SK-N-SH treated with all-trans-retinoic acid at 6 μM for 48 hours (cell line): ENCODE measurements at regions not wholly inside any gene's neighbourhood (a gene's known extent, or its start where the extent isn't known, plus 50 kb on each side); places are given as distances from the start of the nearest gene placed in this dataset.

Experiments
- ATAC-seq: fragments of 200-7000 bp; cut with Tn5 transposase; 3 replicates; pipeline ENCODE4 v1.9.1; 2020; ENCODE audit warnings: mild to moderate bottlenecking, moderate library complexity
- ARNTL ChIP-seq: fragments of 450-650 bp; formaldehyde crosslinking; IDR thresholded peaks from 2 replicates; pipeline ENCODE4 v1.5.0; 2020; ENCODE audit warnings: low read depth, mild to moderate bottlenecking, moderate library complexity, borderline replicate concordance
- BACH2 ChIP-seq: fragments of 250-450 bp; sonication (Bioruptor Pico); IDR thresholded peaks from 2 replicates; pipeline ENCODE4 v1.9.0; 2021; ENCODE audit warnings: mild to moderate bottlenecking, borderline replicate concordance
- CREB5 ChIP-seq: fragments of 250-450 bp; sonication (Bioruptor Pico); IDR thresholded peaks from 2 replicates; pipeline ENCODE4 v1.5.1; 2020; ENCODE audit warnings: low read depth, mild to moderate bottlenecking, moderate library complexity
- CSDC2 ChIP-seq: fragments of 250-450 bp; sonication (Bioruptor Pico); IDR thresholded peaks from 2 replicates; pipeline ENCODE4 v1.5.0; 2020; ENCODE audit warnings: mild to moderate bottlenecking, moderate library complexity
- ESRRG ChIP-seq: fragments of 250-450 bp; sonication (Bioruptor Pico); IDR thresholded peaks from 2 replicates; pipeline ENCODE4 v1.6.1; 2021; ENCODE audit warnings: mild to moderate bottlenecking
- ISL1 ChIP-seq: fragments of 250-450 bp; sonication (Bioruptor Pico); IDR thresholded peaks from 2 replicates; pipeline ENCODE4 v2.1.2; 2022; ENCODE audit warnings: mild to moderate bottlenecking, moderate library complexity
- OSR1 ChIP-seq: fragments of 250-450 bp; sonication (Bioruptor Pico); IDR thresholded peaks from 2 replicates; pipeline ENCODE4 v1.8.0; 2022; ENCODE audit warnings: moderate library complexity, mild to moderate bottlenecking, inconsistent platforms
- PPARA ChIP-seq: fragments of 250-450 bp; sonication (Bioruptor Pico); IDR thresholded peaks from 2 replicates; pipeline ENCODE4 v1.5.0; 2020; ENCODE audit warnings: mild to moderate bottlenecking, borderline replicate concordance
- RARB ChIP-seq: fragments of 250-450 bp; sonication (Bioruptor Pico); IDR thresholded peaks from 2 replicates; pipeline ENCODE4 v1.8.0; 2021; ENCODE audit warnings: mild to moderate bottlenecking, moderate library complexity
- SNAI2 ChIP-seq: fragments of 250-450 bp; sonication (Bioruptor Pico); IDR thresholded peaks from 2 replicates; pipeline ENCODE4 v1.5.0; 2020; ENCODE audit warnings: mild to moderate bottlenecking, moderate library complexity
- TCF4 ChIP-seq: fragments of 250-450 bp; sonication (Bioruptor Pico); IDR thresholded peaks from 2 replicates; pipeline ENCODE4 v1.8.0; 2021; ENCODE audit warnings: mild to moderate bottlenecking, moderate library complexity, borderline replicate concordance
- TOX ChIP-seq: fragments of 250-450 bp; sonication (Bioruptor Pico); IDR thresholded peaks from 2 replicates; pipeline ENCODE4 v1.8.0; 2021; ENCODE audit warnings: mild to moderate bottlenecking, moderate library complexity, borderline replicate concordance
- ZC3H10 ChIP-seq: fragments of 250-450 bp; sonication (Bioruptor Pico); IDR thresholded peaks from 2 replicates; pipeline ENCODE4 v1.5.1; 2021; ENCODE audit warnings: mild to moderate bottlenecking, moderate library complexity
- ZFP3 ChIP-seq: fragments of 250-450 bp; sonication (Bioruptor Pico); IDR thresholded peaks from 2 replicates; pipeline ENCODE4 v1.5.0; 2020; ENCODE audit warnings: mild to moderate bottlenecking, moderate library complexity
- ZFP30 ChIP-seq: fragments of 450-650 bp; formaldehyde crosslinking; IDR thresholded peaks from 2 replicates; pipeline ENCODE4 v1.5.0; 2022; ENCODE audit warnings: mild to moderate bottlenecking, moderate library complexity
- ZNF565 ChIP-seq: fragments of 450-650 bp; formaldehyde crosslinking; conservative IDR thresholded peaks from 2 replicates; pipeline ENCODE4 v1.5.0; 2020; ENCODE audit warnings: low read depth, mild to moderate bottlenecking, moderate library complexity
- ZNF70 ChIP-seq: fragments of 450-650 bp; formaldehyde crosslinking; IDR thresholded peaks from 2 replicates; pipeline ENCODE4 v1.5.0; 2020; ENCODE audit warnings: mild to moderate bottlenecking, moderate library complexity
- ZNF8 ChIP-seq: fragments of 450-650 bp; formaldehyde crosslinking; IDR thresholded peaks from 2 replicates; pipeline ENCODE4 v1.5.0; 2020; ENCODE audit warnings: mild to moderate bottlenecking, moderate library complexity
- TF ChIP-seq, protein P1 (sequence below): fragments of 250-450 bp; sonication (Bioruptor Pico); IDR thresholded peaks from 2 replicates; pipeline ENCODE4 v1.5.1; 2021; ENCODE audit warnings: mild to moderate bottlenecking, moderate library complexity
- TF ChIP-seq, protein P2 (sequence below): fragments of 250-450 bp; sonication (Bioruptor Pico); IDR thresholded peaks from 2 replicates; pipeline ENCODE4 v1.8.0; 2021; ENCODE audit warnings: low read depth, mild to moderate bottlenecking, moderate library complexity, borderline replicate concordance
- TF ChIP-seq, protein P3 (sequence below): fragments of 250-450 bp; sonication (Bioruptor Pico); IDR thresholded peaks from 2 replicates; pipeline ENCODE4 v1.5.0; 2020; ENCODE audit warnings: mild to moderate bottlenecking, moderate library complexity
- TF ChIP-seq, protein P4 (sequence below): fragments of 250-450 bp; sonication (Bioruptor Pico); IDR thresholded peaks from 2 replicates; pipeline ENCODE4 v1.8.0; 2020; ENCODE audit warnings: mild to moderate bottlenecking, moderate library complexity, borderline replicate concordance

DNA sequence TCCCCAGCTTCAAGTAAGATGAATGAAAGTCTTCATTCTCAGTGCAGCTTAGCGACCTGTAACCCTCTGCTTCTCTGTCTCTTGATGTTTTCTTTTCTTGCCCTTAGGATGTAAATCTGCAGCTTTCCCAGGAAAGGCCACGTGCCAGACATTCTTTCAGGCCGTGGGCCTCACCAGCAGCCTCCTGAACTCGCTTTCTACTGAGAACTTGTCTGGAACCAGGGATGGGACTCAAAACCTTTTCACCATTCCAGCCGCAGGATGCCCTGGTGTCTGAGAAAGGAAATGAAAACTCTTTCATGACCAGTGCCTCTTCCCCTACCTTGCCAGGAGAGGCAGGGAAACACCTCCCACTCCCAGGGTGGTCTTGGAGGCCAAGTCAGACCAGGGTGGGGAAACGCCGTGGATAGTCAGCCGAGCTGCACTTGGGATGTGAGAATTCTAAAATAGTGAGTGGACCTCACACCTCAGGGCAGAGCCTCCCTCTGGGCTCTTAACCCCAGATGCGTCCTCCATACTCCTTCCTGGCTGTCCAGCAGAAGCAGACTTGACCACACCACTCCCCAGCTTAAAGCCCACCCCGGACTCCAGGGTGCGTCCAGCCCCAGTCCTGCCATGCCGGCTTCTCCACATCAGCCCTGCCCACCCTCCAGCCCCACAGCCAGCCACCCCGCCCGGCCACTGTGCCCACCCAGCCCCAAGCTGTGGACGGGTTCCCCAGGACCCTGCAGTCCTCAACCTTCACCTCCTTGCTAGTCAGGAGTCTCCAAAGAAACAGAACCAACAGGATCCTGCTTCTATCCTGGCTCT is 115.5 kb downstream of the TWIST2 start:
- no peak; the same call in 2 of the 3 replicates for ATAC-seq
- TF ChIP-seq, protein P1, sequence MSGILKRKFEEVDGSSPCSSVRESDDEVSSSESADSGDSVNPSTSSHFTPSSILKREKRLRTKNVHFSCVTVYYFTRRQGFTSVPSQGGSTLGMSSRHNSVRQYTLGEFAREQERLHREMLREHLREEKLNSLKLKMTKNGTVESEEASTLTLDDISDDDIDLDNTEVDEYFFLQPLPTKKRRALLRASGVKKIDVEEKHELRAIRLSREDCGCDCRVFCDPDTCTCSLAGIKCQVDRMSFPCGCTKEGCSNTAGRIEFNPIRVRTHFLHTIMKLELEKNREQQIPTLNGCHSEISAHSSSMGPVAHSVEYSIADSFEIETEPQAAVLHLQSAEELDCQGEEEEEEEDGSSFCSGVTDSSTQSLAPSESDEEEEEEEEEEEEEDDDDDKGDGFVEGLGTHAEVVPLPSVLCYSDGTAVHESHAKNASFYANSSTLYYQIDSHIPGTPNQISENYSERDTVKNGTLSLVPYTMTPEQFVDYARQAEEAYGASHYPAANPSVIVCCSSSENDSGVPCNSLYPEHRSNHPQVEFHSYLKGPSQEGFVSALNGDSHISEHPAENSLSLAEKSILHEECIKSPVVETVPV: no peak
- no peak for TF ChIP-seq ARNTL
- TF ChIP-seq TOX (CRISPR knock-in tag): no peak
- no peak for TF ChIP-seq ESRRG (CRISPR knock-in tag)
- TF ChIP-seq ISL1: no peak
- no peak for TF ChIP-seq PPARA (CRISPR knock-in tag)

DNA sequence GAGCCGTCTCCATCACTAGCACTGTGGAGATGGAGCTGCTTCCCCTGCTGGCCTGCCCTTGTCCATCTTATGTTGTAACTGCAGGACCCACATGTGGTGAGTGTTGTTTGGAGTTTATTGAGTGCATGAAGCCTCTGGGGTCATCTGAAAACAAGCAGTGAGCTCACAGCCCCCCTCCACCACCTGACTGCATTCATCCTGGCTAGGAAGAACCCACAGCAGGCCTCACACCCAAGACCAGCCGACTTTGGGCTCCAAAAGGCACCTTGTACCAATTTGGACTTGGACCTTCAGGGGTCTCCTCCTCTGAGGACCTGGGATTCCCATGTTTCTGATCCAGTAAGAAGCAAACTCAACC is 116.1 kb downstream of the TWIST2 start:
- ATAC-seq: no peak
- TF ChIP-seq TOX (CRISPR knock-in tag) (no peak), TCF4 (CRISPR knock-in tag) (no peak)
- TF ChIP-seq, protein P2, sequence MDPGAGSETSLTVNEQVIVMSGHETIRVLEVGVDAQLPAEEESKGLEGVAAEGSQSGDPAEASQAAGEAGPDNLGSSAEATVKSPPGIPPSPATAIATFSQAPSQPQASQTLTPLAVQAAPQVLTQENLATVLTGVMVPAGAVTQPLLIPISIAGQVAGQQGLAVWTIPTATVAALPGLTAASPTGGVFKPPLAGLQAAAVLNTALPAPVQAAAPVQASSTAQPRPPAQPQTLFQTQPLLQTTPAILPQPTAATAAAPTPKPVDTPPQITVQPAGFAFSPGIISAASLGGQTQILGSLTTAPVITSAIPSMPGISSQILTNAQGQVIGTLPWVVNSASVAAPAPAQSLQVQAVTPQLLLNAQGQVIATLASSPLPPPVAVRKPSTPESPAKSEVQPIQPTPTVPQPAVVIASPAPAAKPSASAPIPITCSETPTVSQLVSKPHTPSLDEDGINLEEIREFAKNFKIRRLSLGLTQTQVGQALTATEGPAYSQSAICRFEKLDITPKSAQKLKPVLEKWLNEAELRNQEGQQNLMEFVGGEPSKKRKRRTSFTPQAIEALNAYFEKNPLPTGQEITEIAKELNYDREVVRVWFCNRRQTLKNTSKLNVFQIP: no peak

DNA sequence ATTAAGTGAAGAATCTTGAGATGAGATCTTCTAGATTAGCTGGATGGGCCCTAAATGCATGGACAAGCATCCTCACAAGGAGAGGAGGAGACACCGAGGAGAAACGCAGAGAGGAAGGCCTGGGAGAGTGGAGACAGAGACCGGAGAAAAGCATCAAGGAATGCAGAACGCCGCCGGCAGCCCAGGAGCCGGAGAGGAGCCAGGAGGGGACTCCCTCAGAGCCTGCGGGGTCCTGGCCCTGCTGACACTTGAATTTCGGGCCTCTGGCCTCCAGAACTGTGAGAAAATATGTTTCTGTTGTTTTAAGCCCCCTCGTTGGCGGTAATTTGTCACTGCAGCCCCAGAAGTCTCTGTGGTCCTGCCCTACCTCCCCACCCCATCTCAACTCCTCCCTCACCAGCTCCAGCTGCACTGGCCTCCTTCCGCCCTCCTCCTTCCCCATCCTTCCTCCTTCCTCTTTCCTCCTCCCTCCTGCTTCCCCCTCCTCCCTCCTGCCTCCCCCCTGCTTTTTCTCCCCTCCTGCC is 116.7 kb downstream of the TWIST2 start:
- TF ChIP-seq ISL1: no peak
- ATAC-seq: no peak

DNA sequence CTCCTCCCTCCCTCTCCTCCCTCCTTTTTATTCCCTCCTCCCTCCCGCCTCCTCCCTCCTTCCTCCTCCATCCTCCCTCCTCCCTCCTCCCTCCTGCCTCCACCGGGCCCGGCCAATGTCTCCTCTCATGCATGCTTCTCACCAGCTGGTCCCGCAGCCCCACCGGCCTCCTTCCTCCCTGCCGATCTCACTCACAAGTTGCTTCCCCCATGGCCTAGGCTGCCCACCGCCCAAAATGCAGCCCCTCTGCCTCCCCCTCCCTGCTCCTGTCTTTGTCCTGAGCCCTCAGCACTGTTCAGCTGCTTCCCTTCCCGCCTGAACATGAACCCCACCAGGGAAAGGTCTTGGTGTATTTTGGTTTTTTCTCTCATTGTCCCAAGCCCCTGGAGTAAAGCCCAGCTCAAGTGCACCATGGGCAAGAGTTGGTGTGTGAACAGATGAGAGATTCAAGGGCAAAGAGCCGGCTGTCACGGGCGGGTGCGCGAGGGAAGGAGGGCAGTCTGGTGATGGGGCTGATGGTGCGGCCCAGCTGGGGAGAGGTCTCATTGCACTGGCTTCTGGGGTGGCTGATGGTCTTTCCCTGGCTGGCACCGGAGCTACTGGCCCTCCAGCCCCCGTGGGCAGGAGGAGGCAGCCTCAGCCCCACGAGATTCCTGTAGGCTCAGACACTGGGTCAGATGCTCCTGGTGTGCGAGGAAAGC is 117.6 kb downstream of the TWIST2 start:
- ATAC-seq: no peak
- TF ChIP-seq BACH2 (CRISPR knock-in tag): no peak
- no peak for TF ChIP-seq ZNF70 (CRISPR knock-in tag)
- no peak for TF ChIP-seq ZNF8 (CRISPR knock-in tag)
- TF ChIP-seq ZNF565 (CRISPR knock-in tag): no peak
- TF ChIP-seq, protein P3, sequence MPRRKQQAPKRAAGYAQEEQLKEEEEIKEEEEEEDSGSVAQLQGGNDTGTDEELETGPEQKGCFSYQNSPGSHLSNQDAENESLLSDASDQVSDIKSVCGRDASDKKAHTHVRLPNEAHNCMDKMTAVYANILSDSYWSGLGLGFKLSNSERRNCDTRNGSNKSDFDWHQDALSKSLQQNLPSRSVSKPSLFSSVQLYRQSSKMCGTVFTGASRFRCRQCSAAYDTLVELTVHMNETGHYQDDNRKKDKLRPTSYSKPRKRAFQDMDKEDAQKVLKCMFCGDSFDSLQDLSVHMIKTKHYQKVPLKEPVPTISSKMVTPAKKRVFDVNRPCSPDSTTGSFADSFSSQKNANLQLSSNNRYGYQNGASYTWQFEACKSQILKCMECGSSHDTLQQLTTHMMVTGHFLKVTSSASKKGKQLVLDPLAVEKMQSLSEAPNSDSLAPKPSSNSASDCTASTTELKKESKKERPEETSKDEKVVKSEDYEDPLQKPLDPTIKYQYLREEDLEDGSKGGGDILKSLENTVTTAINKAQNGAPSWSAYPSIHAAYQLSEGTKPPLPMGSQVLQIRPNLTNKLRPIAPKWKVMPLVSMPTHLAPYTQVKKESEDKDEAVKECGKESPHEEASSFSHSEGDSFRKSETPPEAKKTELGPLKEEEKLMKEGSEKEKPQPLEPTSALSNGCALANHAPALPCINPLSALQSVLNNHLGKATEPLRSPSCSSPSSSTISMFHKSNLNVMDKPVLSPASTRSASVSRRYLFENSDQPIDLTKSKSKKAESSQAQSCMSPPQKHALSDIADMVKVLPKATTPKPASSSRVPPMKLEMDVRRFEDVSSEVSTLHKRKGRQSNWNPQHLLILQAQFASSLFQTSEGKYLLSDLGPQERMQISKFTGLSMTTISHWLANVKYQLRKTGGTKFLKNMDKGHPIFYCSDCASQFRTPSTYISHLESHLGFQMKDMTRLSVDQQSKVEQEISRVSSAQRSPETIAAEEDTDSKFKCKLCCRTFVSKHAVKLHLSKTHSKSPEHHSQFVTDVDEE: no peak
- TF ChIP-seq ISL1: no peak
- TF ChIP-seq, protein P1: no peak
- TF ChIP-seq ZC3H10: no peak
- no peak for TF ChIP-seq OSR1
- TF ChIP-seq RARB (CRISPR knock-in tag): no peak
- no peak for TF ChIP-seq ZFP30 (CRISPR knock-in tag)
- TF ChIP-seq, protein P2: no peak
- TF ChIP-seq SNAI2 (CRISPR knock-in tag): no peak
- TF ChIP-seq, protein P4, sequence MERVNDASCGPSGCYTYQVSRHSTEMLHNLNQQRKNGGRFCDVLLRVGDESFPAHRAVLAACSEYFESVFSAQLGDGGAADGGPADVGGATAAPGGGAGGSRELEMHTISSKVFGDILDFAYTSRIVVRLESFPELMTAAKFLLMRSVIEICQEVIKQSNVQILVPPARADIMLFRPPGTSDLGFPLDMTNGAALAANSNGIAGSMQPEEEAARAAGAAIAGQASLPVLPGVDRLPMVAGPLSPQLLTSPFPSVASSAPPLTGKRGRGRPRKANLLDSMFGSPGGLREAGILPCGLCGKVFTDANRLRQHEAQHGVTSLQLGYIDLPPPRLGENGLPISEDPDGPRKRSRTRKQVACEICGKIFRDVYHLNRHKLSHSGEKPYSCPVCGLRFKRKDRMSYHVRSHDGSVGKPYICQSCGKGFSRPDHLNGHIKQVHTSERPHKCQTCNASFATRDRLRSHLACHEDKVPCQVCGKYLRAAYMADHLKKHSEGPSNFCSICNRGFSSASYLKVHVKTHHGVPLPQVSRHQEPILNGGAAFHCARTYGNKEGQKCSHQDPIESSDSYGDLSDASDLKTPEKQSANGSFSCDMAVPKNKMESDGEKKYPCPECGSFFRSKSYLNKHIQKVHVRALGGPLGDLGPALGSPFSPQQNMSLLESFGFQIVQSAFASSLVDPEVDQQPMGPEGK (CRISPR knock-in tag): no peak
- no peak for TF ChIP-seq CSDC2 (CRISPR knock-in tag)
- TF ChIP-seq ESRRG (CRISPR knock-in tag): no peak
- no peak for TF ChIP-seq ARNTL
- TF ChIP-seq CREB5 (CRISPR knock-in tag): no peak
- TF ChIP-seq ZFP3: no peak
